Gastroesophageal sphincter (tissue), 3 donors: ENCODE measurements at regions not wholly inside any gene's neighbourhood (a gene's known extent, or its start where the extent isn't known, plus 50 kb on each side); places are given as distances from the start of the nearest gene placed in this dataset.
"Not testable (repeated sequence)": the region's sequence is repeated elsewhere in the genome, so short reads cannot be mapped to it uniquely, and the experiment has no call there.

Experiments used
- CTCF ChIP-seq, 4 experiments: fragments of 200-600 bp in 2 of 4; fragments of 450-650 bp in 2 of 4; sonication (generic) in 1 of 4; IDR thresholded peaks; one replicate each; pipeline ENCODE4 v1.5.1; 2017 to 2019; ENCODE audit warnings: antibody characterized with exemption in 4 of 4, mild to moderate bottlenecking in 2 of 4, moderate library complexity in 2 of 4
- EP300 ChIP-seq: sonication (generic); formaldehyde crosslinking; IDR thresholded peaks from one replicate; pipeline ENCODE4 v1.6.1; 2017; ENCODE audit warnings: antibody characterized with exemption, mild to moderate bottlenecking
- POLR2A ChIP-seq, 2 donors: fragments of 450-650 bp; IDR thresholded peaks; one replicate each; pipeline ENCODE4 v1.6.1; 2017; ENCODE audit warnings: antibody characterized with exemption in 2 of 2, mild to moderate bottlenecking in 2 of 2, moderate library complexity in 1 of 2
- POLR2AphosphoS5 ChIP-seq: sonication (generic); formaldehyde crosslinking; IDR thresholded peaks from one replicate; pipeline ENCODE4 v1.6.1; 2017; ENCODE audit warnings: antibody characterized with exemption

- not testable (repeated sequence) for TF ChIP-seq POLR2A (IDR thresholded peaks at IDR 0.05); CTCF (IDR thresholded peaks at IDR 0.05); EP300; POLR2AphosphoS5
Observed at GRCh38 chr4:49138818-49139217, 152.7 kb downstream of the CWH43 start.
